GM23248 (cell line): ENCODE measurements at regions not wholly inside any gene's neighbourhood (a gene's known extent, or its start where the extent isn't known, plus 50 kb on each side); places are given as distances from the start of the nearest gene placed in this dataset.

Source experiments
- EZH2 ChIP-seq: fragments of 200-600 bp; sonication (generic); IDR thresholded peaks from 2 replicates; pipeline ENCODE4 v1.6.1; 2018; ENCODE audit warnings: antibody characterized with exemption, mild to moderate bottlenecking; ENCODE audit not compliant: insufficient read depth, poor library complexity, severe bottlenecking
- EZH2phosphoT487 ChIP-seq: fragments of 200-600 bp; sonication (generic); IDR thresholded peaks from 2 replicates; pipeline ENCODE4 v1.6.1; 2018; ENCODE audit warnings: antibody characterized with exemption, moderate library complexity, mild to moderate bottlenecking, low read depth; ENCODE audit not compliant: insufficient read depth

DNA sequence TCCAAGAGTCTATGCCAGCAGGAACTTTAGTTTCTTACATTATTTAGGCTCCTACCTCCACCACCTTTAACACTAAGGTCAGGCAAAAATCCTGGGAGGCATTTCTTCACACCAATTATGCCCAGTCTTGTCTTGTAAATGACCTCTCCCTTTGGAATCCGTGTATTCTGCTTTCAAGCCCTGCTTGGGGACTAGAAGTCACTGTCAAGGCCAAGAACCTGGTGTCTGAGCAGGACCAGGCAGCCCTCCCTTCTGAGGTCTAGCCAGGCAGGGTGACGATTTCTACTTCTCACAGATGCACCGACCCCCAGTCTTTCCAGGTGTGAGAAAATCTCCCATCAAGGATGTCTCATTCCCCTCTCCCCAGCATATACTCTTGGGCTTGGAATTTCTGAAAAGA, 82.7 kb upstream of the C1QTNF7 start:
- no peak for TF ChIP-seq EZH2
- no peak for TF ChIP-seq EZH2phosphoT487
